H9 (cell line): ENCODE measurements at regions not wholly inside any gene's neighbourhood (a gene's known extent, or its start where the extent isn't known, plus 50 kb on each side); places are given as distances from the start of the nearest gene placed in this dataset.

Experiments
- DNase-seq: peaks from one replicate; pipeline ENCODE4 v3.0.0-alpha.2; 2017
- H2AFZ ChIP-seq: one replicate; pipeline ENCODE4 v1.6.1; 2013; ENCODE audit warnings: mild to moderate bottlenecking, low read length, control low read depth, moderate library complexity
- H2AK5ac ChIP-seq: 2 replicates; pipeline ENCODE4 v1.6.1; 2013; ENCODE audit warnings: low read length, control low read depth, mixed read lengths; ENCODE audit not compliant: insufficient read length
- H2BK120ac ChIP-seq: one replicate; pipeline ENCODE4 v1.6.1; 2013; ENCODE audit warnings: low read depth, mild to moderate bottlenecking, low read length, control low read depth, inconsistent platforms; ENCODE audit not compliant: poor library complexity, severe bottlenecking
- H2BK12ac ChIP-seq: 2 replicates; pipeline ENCODE4 v1.6.1; 2013; ENCODE audit warnings: low read length, control low read depth, mixed read lengths, low read depth; ENCODE audit not compliant: insufficient read length
- H2BK15ac ChIP-seq: 2 replicates; pipeline ENCODE4 v1.6.1; 2013; ENCODE audit warnings: low read depth, low read length, control low read depth
- H2BK20ac ChIP-seq: one replicate; pipeline ENCODE4 v1.6.1; 2013; ENCODE audit warnings: low read depth, mild to moderate bottlenecking, low read length, control low read depth, inconsistent platforms; ENCODE audit not compliant: poor library complexity, severe bottlenecking
- H2BK5ac ChIP-seq: 2 replicates; pipeline ENCODE4 v1.6.1; 2013; ENCODE audit warnings: low read length, control low read depth, mixed read lengths; ENCODE audit not compliant: insufficient read length
- H3K14ac ChIP-seq: 2 replicates; pipeline ENCODE4 v1.6.1; 2013; ENCODE audit warnings: low read length, control low read depth; ENCODE audit not compliant: insufficient read depth
- H3K18ac ChIP-seq: 2 replicates; pipeline ENCODE4 v1.6.1; 2013; ENCODE audit warnings: low read depth, mild to moderate bottlenecking, mixed read lengths, low read length, control low read depth; ENCODE audit not compliant: insufficient read length
- H3K23ac ChIP-seq: 2 replicates; pipeline ENCODE4 v1.6.1; 2013; ENCODE audit warnings: low read length, control low read depth, mixed read lengths, low read depth; ENCODE audit not compliant: insufficient read length
- H3K23me2 ChIP-seq: 2 replicates; pipeline ENCODE4 v1.6.1; 2013; ENCODE audit warnings: low read depth, mild to moderate bottlenecking, mixed read lengths, low read length, control low read depth; ENCODE audit not compliant: insufficient read length, poor library complexity, severe bottlenecking
- H3K27ac ChIP-seq: 2 replicates; pipeline ENCODE4 v1.5.1; 2013; ENCODE audit warnings: low read length, control low read depth, mixed read lengths, low read depth; ENCODE audit not compliant: insufficient read length
- H3K27me3 ChIP-seq: 2 replicates; pipeline ENCODE4 v1.6.1; 2013; ENCODE audit warnings: low read length, control low read depth, inconsistent platforms; ENCODE audit not compliant: insufficient read depth
- H3K4ac ChIP-seq: 2 replicates; pipeline ENCODE4 v1.6.1; 2013; ENCODE audit warnings: low read depth, mild to moderate bottlenecking, control low read depth, inconsistent platforms, low read length, moderate library complexity
- H3K4me1 ChIP-seq: 2 replicates; pipeline ENCODE4 v1.6.1; 2013; ENCODE audit warnings: low read length, control low read depth, inconsistent platforms; ENCODE audit not compliant: insufficient read depth
- H3K4me2 ChIP-seq: 2 replicates; pipeline ENCODE4 v1.6.1; 2013; ENCODE audit warnings: low read length, control low read depth, mixed read lengths; ENCODE audit not compliant: insufficient read length, insufficient read depth
- H3K56ac ChIP-seq: 2 replicates; pipeline ENCODE4 v1.6.1; 2013; ENCODE audit warnings: low read depth, mild to moderate bottlenecking, mixed read lengths, low read length, control low read depth; ENCODE audit not compliant: insufficient read length
- H3K79me1 ChIP-seq: 2 replicates; pipeline ENCODE4 v1.6.1; 2013; ENCODE audit warnings: low read depth, mild to moderate bottlenecking, moderate library complexity, low read length, control low read depth, inconsistent platforms; ENCODE audit not compliant: insufficient read depth, poor library complexity, severe bottlenecking
- H3K79me2 ChIP-seq: 2 replicates; pipeline ENCODE4 v1.6.1; 2013; ENCODE audit warnings: low read length, control low read depth, inconsistent platforms; ENCODE audit not compliant: insufficient read depth
- H3K9ac ChIP-seq: 2 replicates; pipeline ENCODE4 v1.6.1; 2013; ENCODE audit warnings: low read length, control low read depth, mixed read lengths; ENCODE audit not compliant: insufficient read length; ENCODE audit errors: extremely low read depth
- H3K9me3 ChIP-seq: one replicate; pipeline ENCODE4 v1.6.1; 2013; ENCODE audit warnings: low read depth, low read length, inconsistent platforms; ENCODE audit not compliant: control insufficient read depth
- H3T11ph ChIP-seq: one replicate; pipeline ENCODE4 v1.6.1; 2013; ENCODE audit warnings: mild to moderate bottlenecking, low read length, control low read depth, inconsistent platforms
- H4K20me1 ChIP-seq: one replicate; pipeline ENCODE4 v1.6.1; 2013; ENCODE audit not compliant: control insufficient read depth, insufficient read length, insufficient read depth
- H4K5ac ChIP-seq: 2 replicates; pipeline ENCODE4 v1.6.1; 2013; ENCODE audit warnings: low read depth, mild to moderate bottlenecking, mixed read lengths, low read length, control low read depth; ENCODE audit not compliant: insufficient read length
- H4K8ac ChIP-seq: replicated peaks from 2 replicates; pipeline ENCODE4 v1.6.1; 2013; ENCODE audit warnings: low read length, control low read depth, mixed read lengths, low read depth; ENCODE audit not compliant: insufficient read length
- H4K91ac ChIP-seq: 2 replicates; pipeline ENCODE4 v1.6.1; 2013; ENCODE audit warnings: low read depth, mild to moderate bottlenecking, moderate library complexity, mixed read lengths, low read length, control low read depth; ENCODE audit not compliant: insufficient read length
- H3K27ac Mint-ChIP-seq, 3 experiments: 2 replicates in 2 of 3; 3 replicates in 1 of 3; pipeline ENCODE4 v1.8.0; 2020 to 2021; ENCODE audit warnings: mixed read lengths in 3 of 3, mild to moderate bottlenecking in 1 of 3, moderate library complexity in 1 of 3
- H3K27me3 Mint-ChIP-seq: 2 replicates; pipeline ENCODE4 v1.8.0; 2021; ENCODE audit warnings: low read depth, mild to moderate bottlenecking, moderate library complexity, mixed read lengths
- H3K36me3 Mint-ChIP-seq, 3 experiments: 2 replicates in 2 of 3; 3 replicates in 1 of 3; pipeline ENCODE4 v1.8.0; 2020 to 2021; ENCODE audit warnings: low read depth in 3 of 3, mixed read lengths in 3 of 3; ENCODE audit not compliant: insufficient read depth in 1 of 3
- H3K4me1 Mint-ChIP-seq, 2 experiments: 2 replicates each; pipeline ENCODE4 v1.8.0; 2020; ENCODE audit warnings: mixed read lengths in 2 of 2
- H3K4me3 Mint-ChIP-seq, 2 experiments: 2 replicates in 1 of 2; 3 replicates in 1 of 2; pipeline ENCODE4 v1.8.0; 2020 to 2021; ENCODE audit warnings: mild to moderate bottlenecking in 2 of 2, mixed read lengths in 2 of 2, moderate library complexity in 1 of 2
- H3K9me3 Mint-ChIP-seq, 2 experiments: 2 replicates in 1 of 2; 3 replicates in 1 of 2; pipeline ENCODE4 v1.8.0; 2020; ENCODE audit warnings: mild to moderate bottlenecking in 2 of 2, mixed read lengths in 2 of 2, moderate library complexity in 1 of 2
- CTCF ChIP-seq: fragments of 200-600 bp; sonication (generic); conservative IDR thresholded peaks from 3 replicates; pipeline ENCODE4 v1.8.0; 2021; ENCODE audit warnings: antibody characterized with exemption, mild to moderate bottlenecking
- WGBS: extraction: QIAGEN DNeasy Blood & Tissue Kit; methylation state at CpG from one replicate; pipeline ENCODE4 v1.1.7; 2013; ENCODE audit warnings: missing lambda C conversion rate, low lambda C conversion rate, mixed read lengths; ENCODE audit not compliant: insufficient read length; ENCODE audit errors: extremely low coverage; 5-methylcytosine and 5-hydroxymethylcytosine counted together

- no CpG with 5 or more reads among the region's 2 CpGs for WGBS
- no peak overlapping the region; a peak in 1 of 7 replicates for H3K27ac Mint-ChIP-seq
- no peaks in the 10 kb centered on the region for H3K23me2 ChIP-seq
- no peak overlapping the region for H2BK15ac ChIP-seq
- peaks cover 0 to 3% of the 10 kb centered on the region in 2 experiments; a peak in 2 of 5 replicates for H3K9me3 Mint-ChIP-seq
- no peak overlapping the region for H3K56ac ChIP-seq
- no peak overlapping the region for H2BK120ac ChIP-seq
- no peaks in the 10 kb centered on the region for H3K9me3 ChIP-seq
- H3K14ac ChIP-seq: no peak overlapping the region
- H3K27me3 Mint-ChIP-seq: no peaks in the 10 kb centered on the region
- no peak overlapping the region for H2AFZ ChIP-seq
- TF ChIP-seq CTCF: no peak
- no peak overlapping the region for H3K18ac ChIP-seq
- no peak overlapping the region for H4K5ac ChIP-seq
- H3K36me3 Mint-ChIP-seq: peaks cover 0 to 2% (median 0%) of the 10 kb centered on the region in 3 experiments; a peak in 1 of 7 replicates
- H4K20me1 ChIP-seq: no peaks in the 10 kb centered on the region
- H3T11ph ChIP-seq: no peak overlapping the region
- no peak overlapping the region for H2BK5ac ChIP-seq
- no peak overlapping the region for H3K27ac ChIP-seq
- no peak overlapping the region for H2BK20ac ChIP-seq
- no peaks in the 10 kb centered on the region for H3K79me2 ChIP-seq
- H2BK12ac ChIP-seq: no peak overlapping the region
- no peak for DNase-seq
- H3K27me3 ChIP-seq: no peaks in the 10 kb centered on the region
- no peak overlapping the region for H3K4me2 ChIP-seq
- no peak overlapping the region for H2AK5ac ChIP-seq
- no peaks in the 10 kb centered on the region for H3K4me1 ChIP-seq
- H3K4me1 Mint-ChIP-seq: peaks cover 9 to 12% of the 10 kb centered on the region in 2 experiments
- H3K9ac ChIP-seq: no peak overlapping the region
- no peak overlapping the region for H3K4me3 Mint-ChIP-seq
- H3K79me1 ChIP-seq: no peaks in the 10 kb centered on the region
- H3K4ac ChIP-seq: no peak overlapping the region
- no peak overlapping the region for H4K91ac ChIP-seq
- no peak overlapping the region for H3K23ac ChIP-seq
- H4K8ac ChIP-seq: no peak overlapping the region
Measured at GRCh38 chr7:46357290-46357689, 436.2 kb upstream of the IGFBP3 start.
